ENCODE measurements at regions not wholly inside any gene's neighbourhood (a gene's known extent, or its start where the extent isn't known, plus 50 kb on each side); places are given as distances from the start of the nearest gene placed in this dataset.

DNA sequence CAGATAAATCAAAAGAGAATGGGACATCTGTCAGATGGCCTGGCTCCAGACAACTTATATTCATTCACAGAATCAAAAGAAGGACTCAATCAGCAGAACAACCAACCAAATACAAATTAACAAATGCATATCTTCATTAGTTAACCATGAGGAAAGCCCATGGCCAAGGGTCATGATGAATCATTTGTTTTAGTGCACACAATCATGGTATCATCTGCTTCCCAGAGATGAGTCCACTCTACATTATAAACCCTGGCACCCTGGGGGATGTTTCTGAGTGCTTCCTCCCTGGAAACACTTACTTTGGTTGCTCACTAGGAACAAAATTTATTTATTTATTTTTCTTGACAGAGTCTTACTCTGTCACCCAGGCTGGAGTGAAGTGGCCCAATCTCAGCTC, 453.3 kb upstream of the HS3ST1 start:
- DNase-seq, result no peak
- H3K9me3 ChIP-seq, result peaks cover 0 to 4% (median 0%) of the 10 kb centered on the region in 8 donors
- H3K4me1 ChIP-seq, result no peaks in the 10 kb centered on the region
- intact Hi-C loops (cut with DNase I; ENCODE audit: low total_unique reads), result no loop called here
- H3K27me3 ChIP-seq (replicated peaks in 1 of 7), result no peaks in the 10 kb centered on the region
- H3K27ac ChIP-seq, result no peak overlapping the region
- no peaks in the 10 kb centered on the region for H3K36me3 ChIP-seq
- H3K4me3 ChIP-seq, result no peak overlapping the region
- TF ChIP-seq, protein P1, sequence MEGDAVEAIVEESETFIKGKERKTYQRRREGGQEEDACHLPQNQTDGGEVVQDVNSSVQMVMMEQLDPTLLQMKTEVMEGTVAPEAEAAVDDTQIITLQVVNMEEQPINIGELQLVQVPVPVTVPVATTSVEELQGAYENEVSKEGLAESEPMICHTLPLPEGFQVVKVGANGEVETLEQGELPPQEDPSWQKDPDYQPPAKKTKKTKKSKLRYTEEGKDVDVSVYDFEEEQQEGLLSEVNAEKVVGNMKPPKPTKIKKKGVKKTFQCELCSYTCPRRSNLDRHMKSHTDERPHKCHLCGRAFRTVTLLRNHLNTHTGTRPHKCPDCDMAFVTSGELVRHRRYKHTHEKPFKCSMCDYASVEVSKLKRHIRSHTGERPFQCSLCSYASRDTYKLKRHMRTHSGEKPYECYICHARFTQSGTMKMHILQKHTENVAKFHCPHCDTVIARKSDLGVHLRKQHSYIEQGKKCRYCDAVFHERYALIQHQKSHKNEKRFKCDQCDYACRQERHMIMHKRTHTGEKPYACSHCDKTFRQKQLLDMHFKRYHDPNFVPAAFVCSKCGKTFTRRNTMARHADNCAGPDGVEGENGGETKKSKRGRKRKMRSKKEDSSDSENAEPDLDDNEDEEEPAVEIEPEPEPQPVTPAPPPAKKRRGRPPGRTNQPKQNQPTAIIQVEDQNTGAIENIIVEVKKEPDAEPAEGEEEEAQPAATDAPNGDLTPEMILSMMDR (IDR thresholded peaks at IDR 0.05 in 8 of 11, conservative IDR thresholded peaks at IDR 0.05 in 3 of 11), result no peak
- TF ChIP-seq POLR2AphosphoS5 (IDR thresholded peaks at IDR 0.05) (no peak), POLR2A (IDR thresholded peaks at IDR 0.05) (no peak)

DNA sequence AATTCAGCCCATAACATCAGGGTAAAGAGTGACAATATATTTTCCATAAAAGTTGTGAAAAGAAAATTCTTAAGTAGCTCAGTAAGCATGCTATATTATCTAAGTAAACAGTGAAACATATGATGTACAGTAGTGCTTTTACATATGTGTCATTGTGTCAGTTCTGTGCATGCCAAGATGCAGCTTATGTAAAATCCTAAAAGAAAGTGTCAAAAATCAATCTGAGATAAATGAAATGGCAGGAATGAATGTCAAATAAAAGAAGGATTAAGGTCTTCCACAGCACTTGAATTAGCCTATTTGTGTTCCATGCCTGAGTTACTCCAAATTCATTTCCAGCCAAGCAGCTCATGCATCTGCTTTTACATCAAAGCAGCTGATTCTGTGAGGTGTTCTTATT, 452.7 kb upstream of the HS3ST1 start:
- H3K36me3 ChIP-seq, result no peaks in the 10 kb centered on the region
- TF ChIP-seq POLR2A (IDR thresholded peaks at IDR 0.05) (no peak), POLR2AphosphoS5 (IDR thresholded peaks at IDR 0.05) (no peak)
- TF ChIP-seq, protein P1 (IDR thresholded peaks at IDR 0.05 in 8 of 11, conservative IDR thresholded peaks at IDR 0.05 in 3 of 11), result no peak
- intact Hi-C loops (cut with DNase I; ENCODE audit: low total_unique reads), result no loop called here

DNA sequence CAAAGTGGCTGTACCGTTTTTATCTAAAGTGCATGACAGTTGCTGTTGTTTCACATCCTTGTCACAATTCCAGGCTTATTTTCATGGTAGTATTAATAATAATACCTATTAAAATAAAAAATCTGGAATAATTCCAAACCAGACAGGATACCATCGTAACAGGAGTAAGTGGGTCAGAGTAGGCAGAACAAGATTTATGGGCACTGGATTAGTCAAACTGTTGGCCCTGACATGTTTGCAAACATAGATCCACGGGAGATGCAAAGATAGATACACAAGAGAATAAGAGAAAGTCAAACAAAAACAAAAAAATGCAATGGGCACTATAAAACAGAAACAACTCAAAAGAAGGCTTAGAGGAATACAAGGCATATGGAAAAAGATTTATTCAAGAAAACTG, 449.5 kb upstream of the HS3ST1 start:
- Histone ChIP-seq H3K36me3 (no peaks in the 10 kb centered on the region), H3K4me3 (no peak overlapping the region), H3K27me3 (replicated peaks in 1 of 7) (no peaks in the 10 kb centered on the region), H3K4me1 (no peaks in the 10 kb centered on the region), H3K27ac (no peak overlapping the region), H3K9me3 (peaks cover 0 to 22% (median 13%) of the 10 kb centered on the region in 8 donors)
- DNase-seq, result no peak
- 38 to 64% (median 61%) methylated on average over 3 of the region's 3 CpGs for WGBS, 5 donors
- TF ChIP-seq, protein P1 (IDR thresholded peaks at IDR 0.05 in 8 of 11, conservative IDR thresholded peaks at IDR 0.05 in 3 of 11), result no peak
- TF ChIP-seq POLR2A (IDR thresholded peaks at IDR 0.05), result no peak
- TF ChIP-seq POLR2AphosphoS5 (IDR thresholded peaks at IDR 0.05), result no peak
- intact Hi-C loops (cut with DNase I; ENCODE audit: low total_unique reads), result no loop called here

More for the DNA sequence above, 452.7 kb upstream of the HS3ST1 start:
- no peak for DNase-seq
- Histone ChIP-seq H3K4me1 (no peaks in the 10 kb centered on the region), H3K27me3 (replicated peaks in 1 of 7) (no peaks in the 10 kb centered on the region), H3K4me3 (no peak overlapping the region), H3K9me3 (peaks cover 0 to 10% (median 4%) of the 10 kb centered on the region in 8 donors), H3K27ac (no peak overlapping the region)

DNA sequence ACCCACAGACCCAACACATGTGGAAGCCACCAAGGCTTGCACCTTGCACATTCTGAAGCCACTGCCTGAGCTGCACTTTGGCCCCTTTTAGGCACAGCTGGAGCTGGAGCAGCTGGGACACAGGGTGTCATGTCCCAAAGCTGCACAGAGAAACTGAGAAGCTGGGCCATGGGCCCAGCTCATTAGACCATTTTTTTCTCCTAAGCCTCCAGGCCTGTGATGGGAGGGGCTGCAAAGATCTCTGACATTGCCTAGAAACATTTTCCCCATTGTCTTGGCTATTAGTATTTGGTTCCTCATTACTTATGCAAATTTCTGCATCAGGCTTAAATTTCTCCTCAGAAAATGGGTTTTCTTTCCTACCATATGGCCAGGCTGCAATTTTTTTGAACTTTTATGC, 447.4 kb upstream of the HS3ST1 start:
- Histone ChIP-seq H3K27me3 (replicated peaks in 1 of 7) (no peaks in the 10 kb centered on the region), H3K27ac (no peak overlapping the region), H3K4me3 (no peak overlapping the region), H3K36me3 (no peaks in the 10 kb centered on the region), H3K9me3 (peaks cover 0 to 22% (median 13%) of the 10 kb centered on the region in 8 donors), H3K4me1 (no peaks in the 10 kb centered on the region)
- DNase-seq, result no peak
- intact Hi-C loops (cut with DNase I; ENCODE audit: low total_unique reads), result no loop called here
- TF ChIP-seq POLR2A (IDR thresholded peaks at IDR 0.05), result no peak

DNA sequence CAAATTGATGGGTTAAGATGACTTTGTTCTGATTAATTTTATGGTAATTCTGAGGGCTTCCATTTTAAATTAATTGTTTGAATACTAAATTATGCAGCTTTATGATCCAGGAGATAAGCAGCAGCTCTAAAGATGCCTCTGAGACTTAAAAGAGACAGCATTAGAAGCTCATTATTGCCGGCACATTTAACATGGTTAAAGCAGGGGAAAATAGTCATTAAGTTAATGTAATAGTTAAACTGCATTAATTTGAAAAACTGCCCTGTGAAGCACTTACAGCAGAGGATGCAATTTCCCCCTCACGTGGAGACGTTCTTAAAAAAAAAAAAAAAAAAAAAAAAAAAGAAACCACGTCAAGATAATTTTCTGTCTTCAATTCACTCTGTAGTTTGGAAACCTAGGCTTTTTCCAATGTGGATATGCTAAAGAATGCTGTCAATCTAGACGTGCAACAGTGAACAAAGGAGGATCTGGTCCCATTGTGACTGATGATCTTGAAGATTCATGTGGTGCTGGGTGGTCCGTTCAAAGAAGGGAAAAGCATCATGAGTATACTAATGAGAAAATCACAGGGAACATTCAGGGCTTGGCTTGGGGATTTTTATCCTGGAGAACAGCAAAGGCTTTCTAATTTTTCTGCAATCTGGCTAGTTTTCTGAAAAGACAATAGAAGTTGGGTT, 440.6 kb upstream of the HS3ST1 start:
- DNase-seq, result no peak

More for the DNA sequence above, 440.6 kb upstream of the HS3ST1 start:
- Histone ChIP-seq H3K9me3 (no peaks in the 10 kb centered on the region), H3K27me3 (replicated peaks in 1 of 7) (no peaks in the 10 kb centered on the region), H3K4me1 (no peaks in the 10 kb centered on the region), H3K27ac (no peak overlapping the region), H3K4me3 (no peak overlapping the region), H3K36me3 (no peaks in the 10 kb centered on the region)
- 66 to 81% (median 76%) methylated on average over 6 of the region's 6 CpGs for WGBS, 5 donors
- no peak for TF ChIP-seq POLR2AphosphoS5 (IDR thresholded peaks at IDR 0.05)
- TF ChIP-seq, protein P1 (IDR thresholded peaks at IDR 0.05 in 8 of 11, conservative IDR thresholded peaks at IDR 0.05 in 3 of 11), result no peak
- TF ChIP-seq POLR2A (IDR thresholded peaks at IDR 0.05), result no peak
- intact Hi-C loops (cut with DNase I; ENCODE audit: low total_unique reads), result no loop called here
